HepG2 (cell line): ENCODE measurements at regions not wholly inside any gene's neighbourhood (a gene's known extent, or its start where the extent isn't known, plus 50 kb on each side); places are given as distances from the start of the nearest gene placed in this dataset.

Source experiments
- ATAC-seq: fragments of 200-7000 bp; cut with Tn5 transposase; 3 replicates; pipeline ENCODE4 v1.9.1; 2020; ENCODE audit warnings: mild to moderate bottlenecking, moderate library complexity
- BruUV-seq: library from RNA; stranded (reverse); fragments of 400-500 nt; replicated peaks from 2 replicates; lab custom pipeline; 2021; lab: Mats Ljungman, UMichigan
- CTCF ChIA-PET: fragments of 300-600 bp; formaldehyde crosslinking; extraction: SDS; loops from one replicate; lab custom pipeline; 2021; ENCODE audit warnings: low total read pairs, inconsistent platforms, low intra/inter-chr PET ratio; lab: Yijun Ruan, JAX
- POLR2A ChIA-PET: fragments of 350-600 bp; sonication (Branson Sonifier 250); formaldehyde crosslinking; loops from one replicate; lab custom pipeline; 2020; ENCODE audit warnings: antibody characterized with exemption, inconsistent platforms; lab: Yijun Ruan, JAX
- DNase-seq: peaks from one replicate; pipeline ENCODE4 v3.0.0-alpha.2; 2015; ENCODE audit warnings: low spot score
- FAIRE-seq: peaks from 3 replicates; lab custom pipeline; 2011; peaks lifted over from hg19 to GRCh38; lab: Jason Lieb, UNC
- H2AFZ ChIP-seq: one replicate; pipeline ENCODE4 v1.6.1; 2011; ENCODE audit warnings: low read length, inconsistent platforms
- H3K27ac ChIP-seq: fragments of 300-600 bp; 3 replicates; pipeline ENCODE4 v1.8.0; 2011; ENCODE audit warnings: mixed run types, mild to moderate bottlenecking, mixed read lengths, low read length, inconsistent platforms; ENCODE audit not compliant: insufficient read depth; ENCODE audit errors: extremely low read length
- H3K27me3 ChIP-seq, 2 experiments: fragments of 200-600 bp in 1 of 2; 2 replicates in 1 of 2; 3 replicates in 1 of 2; pipeline versions ENCODE4 v1.6.0 to v1.8.0; 2011; ENCODE audit warnings: low read length in 2 of 2, mild to moderate bottlenecking in 2 of 2, moderate library complexity in 2 of 2, inconsistent platforms in 1 of 2; ENCODE audit not compliant: insufficient read depth in 2 of 2, control insufficient read depth in 1 of 2
- H3K36me3 ChIP-seq, 2 experiments: fragments of 200-600 bp in 1 of 2; replicated peaks in 1 of 2; 2 replicates in 1 of 2; 3 replicates in 1 of 2; pipeline versions ENCODE4 v1.5.1 to v1.8.0; 2011; ENCODE audit warnings: low read length in 2 of 2, inconsistent platforms in 1 of 2; ENCODE audit not compliant: insufficient read depth in 2 of 2, control insufficient read depth in 1 of 2
- H3K4me1 ChIP-seq: 2 replicates; pipeline ENCODE4 v1.5.1; 2012; ENCODE audit warnings: low read length, inconsistent platforms; ENCODE audit not compliant: insufficient read depth
- H3K4me2 ChIP-seq: 2 replicates; pipeline ENCODE4 v1.6.0; 2011; ENCODE audit warnings: low read depth, low read length, inconsistent platforms
- H3K4me3 ChIP-seq, 3 experiments: fragments of 200-600 bp in 1 of 3; sonication (generic), shearing (Covaris generic) in 1 of 3; replicated peaks in 1 of 3; 2 replicates each; pipeline ENCODE4 v1.5.1; 2011 to 2016; ENCODE audit warnings: low read length in 3 of 3, inconsistent platforms in 2 of 3, low read depth in 2 of 3, mild to moderate bottlenecking in 2 of 3, control low read depth in 1 of 3, mixed read lengths in 1 of 3; ENCODE audit not compliant: insufficient read depth in 1 of 3
- H3K79me2 ChIP-seq: one replicate; pipeline ENCODE4 v1.6.1; 2011; ENCODE audit warnings: low read length, inconsistent platforms; ENCODE audit not compliant: insufficient read depth
- H3K9ac ChIP-seq: 2 replicates; pipeline ENCODE4 v1.6.0; 2011; ENCODE audit warnings: mild to moderate bottlenecking, low read depth, low read length, inconsistent platforms; ENCODE audit not compliant: insufficient read depth
- H3K9me3 ChIP-seq: 2 replicates; pipeline ENCODE4 v1.5.1; 2012; ENCODE audit warnings: mild to moderate bottlenecking, low read length
- H4K20me1 ChIP-seq: 2 replicates; pipeline ENCODE4 v1.6.0; 2011; ENCODE audit warnings: inconsistent platforms, mild to moderate bottlenecking, low read length, moderate library complexity; ENCODE audit not compliant: insufficient read depth
- KLF16 ChIP-seq, 2 experiments: sonication (generic) in 1 of 2; formaldehyde crosslinking in 1 of 2; IDR thresholded peaks; 2 replicates each; pipeline versions ENCODE4 v1.6.1 to v1.8.0; 2016 to 2023; ENCODE audit warnings: missing genetic modification reagents in 2 of 2, missing compliant biosample characterization in 1 of 2
- MIER3 ChIP-seq: IDR thresholded peaks from 2 replicates; pipeline ENCODE4 v1.6.1; 2016; ENCODE audit warnings: missing compliant biosample characterization, borderline replicate concordance
- MLLT10 ChIP-seq: sonication (generic); formaldehyde crosslinking; IDR thresholded peaks from 2 replicates; pipeline ENCODE4 v1.4.0; 2020; ENCODE audit warnings: missing genetic modification reagents
- MXD3 ChIP-seq: IDR thresholded peaks from 2 replicates; pipeline ENCODE4 v1.6.1; 2016; ENCODE audit warnings: mild to moderate bottlenecking, missing biosample characterization, missing genetic modification reagents
- NFRKB ChIP-seq: fragments of 450-650 bp; IDR thresholded peaks from 2 replicates; pipeline ENCODE4 v1.6.1; 2017
- POLR2A ChIP-seq, 2 experiments: IDR thresholded peaks; 2 replicates each; pipeline ENCODE4 v1.6.1; 2011; ENCODE audit warnings: low read depth in 2 of 2, low read length in 2 of 2, mild to moderate bottlenecking in 1 of 2, moderate library complexity in 1 of 2; ENCODE audit not compliant: insufficient read depth in 1 of 2
- RXRA ChIP-seq: sonication (generic); formaldehyde crosslinking; IDR thresholded peaks from 2 replicates; pipeline ENCODE4 v1.5.1; 2020; ENCODE audit warnings: missing genetic modification reagents
- SOX13 ChIP-seq, 3 experiments: fragments of 450-650 bp in 1 of 3; sonication (generic) in 1 of 3; formaldehyde crosslinking in 1 of 3; IDR thresholded peaks in 2 of 3; conservative IDR thresholded peaks in 1 of 3; 2 replicates each; pipeline versions ENCODE4 v1.5.0 to v1.6.1; 2016 to 2020; ENCODE audit warnings: antibody characterized with exemption in 1 of 3, mild to moderate bottlenecking in 1 of 3, missing compliant biosample characterization in 1 of 3, missing genetic modification reagents in 1 of 3, moderate library complexity in 1 of 3
- ZFYVE20 ChIP-seq: sonication (generic); formaldehyde crosslinking; IDR thresholded peaks from 2 replicates; pipeline ENCODE4 v1.8.0; 2023; ENCODE audit warnings: low read depth, mild to moderate bottlenecking, moderate library complexity, missing genetic modification reagents, borderline replicate concordance
- ZKSCAN8 ChIP-seq: IDR thresholded peaks from 2 replicates; pipeline ENCODE4 v1.6.1; 2016; ENCODE audit warnings: borderline replicate concordance, missing genetic modification reagents, missing compliant biosample characterization
- ZNF124 ChIP-seq: sonication (generic); formaldehyde crosslinking; IDR thresholded peaks from 2 replicates; pipeline ENCODE4 v1.4.0; 2020; ENCODE audit warnings: missing genetic modification reagents
- ZNF207 ChIP-seq: fragments of 450-650 bp; IDR thresholded peaks from 2 replicates; pipeline ENCODE4 v1.6.1; 2016; ENCODE audit warnings: antibody characterized with exemption, borderline replicate concordance
- ZNF24 ChIP-seq: fragments of 450-650 bp; IDR thresholded peaks from 2 replicates; pipeline ENCODE4 v1.6.1; 2017; ENCODE audit warnings: antibody characterized with exemption, mild to moderate bottlenecking
- ZNF557 ChIP-seq: sonication (generic); formaldehyde crosslinking; IDR thresholded peaks from 2 replicates; pipeline ENCODE4 v1.4.0; 2020; ENCODE audit warnings: missing genetic modification reagents
- ZNF790 ChIP-seq: sonication (generic); formaldehyde crosslinking; IDR thresholded peaks from 2 replicates; pipeline ENCODE4 v1.8.0; 2022; ENCODE audit warnings: missing genetic modification reagents, mild to moderate bottlenecking, borderline replicate concordance
- WGBS: methylation state at CpG from one replicate; pipeline ENCODE4 v1.1.6; 2017; ENCODE audit warnings: low lambda C conversion rate; 5-methylcytosine and 5-hydroxymethylcytosine counted together
- in situ Hi-C: cut with HindIII; loops from 2 replicates; pipeline ENCODE4 v1.10.0; 2017; ENCODE audit warnings: low pct_unique_long_range_greater_than_20kb; ENCODE audit not compliant: extremely low pct_ligation_motif_present
- intact Hi-C: fragments of 100-400 bp; cut with micrococcal nuclease; formaldehyde crosslinking; loops from one replicate; pipeline ENCODE4 v1.10.0; 2022; ENCODE audit not compliant: unreplicated experiment

GRCh38 chr7:13091974-13092707 lies 404.7 kb downstream of the ARL4A start:
- in situ Hi-C loops = no loop called here
- no peaks in the 10 kb centered on the region; the same call in 1 of the 2 replicates for H3K4me1 ChIP-seq
- no peak overlapping the region for H3K27ac ChIP-seq
- CTCF ChIA-PET = no interaction called here
- DNase-seq (no peak), ATAC-seq (no peak)
- no peaks in the 10 kb centered on the region for H3K79me2 ChIP-seq
- BruUV-seq = no TSS peak
- 51% methylated on average over 4 of the region's 4 CpGs for WGBS
- intact Hi-C loops = no loop called here
- TF ChIP-seq NFRKB = no peak
- TF ChIP-seq ZNF557 = no peak
- TF ChIP-seq, all 625 proteins: peak for 0
- Histone ChIP-seq H3K9me3 (no peaks in the 10 kb centered on the region), H3K4me2 (no peak overlapping the region), H3K9ac (no peak overlapping the region), H4K20me1 (no peaks in the 10 kb centered on the region), H3K36me3 (no peaks in the 10 kb centered on the region), H3K4me3 (no peak overlapping the region), H3K27me3 (no peaks in the 10 kb centered on the region), H2AFZ (no peak overlapping the region)
- POLR2A ChIA-PET = no interaction called here
- FAIRE-seq = no peak

- no peak for TF ChIP-seq ZNF24
- TF ChIP-seq RXRA (CRISPR knock-in tag) = no peak
- no peak for TF ChIP-seq ZNF790 (CRISPR knock-in tag)
- no peak for TF ChIP-seq MLLT10 (CRISPR knock-in tag)
- TF ChIP-seq POLR2A (IDR thresholded peaks at IDR 0.05; ENCODE audit: insufficient read depth in 1 of 2, low read depth in 2 of 2, low read length in 2 of 2) = no peak
- no peak for TF ChIP-seq ZKSCAN8
- TF ChIP-seq KLF16 (CRISPR knock-in tag; IDR thresholded peaks at IDR 0.05) = no peak
- no peak for TF ChIP-seq MIER3 (CRISPR knock-in tag)
- no peak for TF ChIP-seq SOX13 (IDR thresholded peaks at IDR 0.05)
- TF ChIP-seq SOX13 (CRISPR knock-in tag; conservative IDR thresholded peaks at IDR 0.05 in 1 of 2, IDR thresholded peaks at IDR 0.05 in 1 of 2) = no peak
- TF ChIP-seq ZNF124 = no peak
- TF ChIP-seq ZFYVE20 (CRISPR knock-in tag) = no peak
- TF ChIP-seq MXD3 (CRISPR knock-in tag) = no peak
- no peak for TF ChIP-seq ZNF207
- CTCF ChIA-PET = no interaction called here
- intact Hi-C loops = no loop called here
- H4K20me1 ChIP-seq = no peaks in the 10 kb centered on the region
- H2AFZ ChIP-seq = no peak overlapping the region
- H3K27me3 ChIP-seq = no peaks in the 10 kb centered on the region
- in situ Hi-C loops = no loop called here
- H3K79me2 ChIP-seq = no peaks in the 10 kb centered on the region
- WGBS = 10% methylated on average over 2 of the region's 2 CpGs
- ATAC-seq (no peak), FAIRE-seq (no peak), DNase-seq (no peak)
- H3K4me2 ChIP-seq = no peak overlapping the region
- H3K9me3 ChIP-seq = no peaks in the 10 kb centered on the region
- no peak overlapping the region for H3K9ac ChIP-seq
- POLR2A ChIA-PET = no interaction called here
- no peaks in the 10 kb centered on the region for H3K36me3 ChIP-seq
- BruUV-seq = no TSS peak
- H3K4me3 ChIP-seq = no peak overlapping the region
- no peaks in the 10 kb centered on the region; the same call in 1 of the 2 replicates for H3K4me1 ChIP-seq
- no peak overlapping the region for H3K27ac ChIP-seq
These were observed 405.2 kb downstream of the ARL4A start for GRCh38 chr7:13092708-13093005.
